HG03520 (cell line): ENCODE measurements at regions not wholly inside any gene's neighbourhood (a gene's known extent, or its start where the extent isn't known, plus 50 kb on each side); places are given as distances from the start of the nearest gene placed in this dataset.
"Not testable (repeated sequence)": the region's sequence is repeated elsewhere in the genome, so short reads cannot be mapped to it uniquely, and the experiment has no call there.

Experiments
- ATAC-seq: cut with Tn5 transposase; IDR thresholded peaks from one replicate; pipeline ENCODE4 v1.9.1; 2021; ENCODE audit warnings: mild to moderate bottlenecking, moderate library complexity; ENCODE audit not compliant: unreplicated experiment

- ATAC-seq: no peak
These were observed 561.4 kb downstream of the ADCYAP1 start for GRCh38 chr18:1466035-1466434.

GRCh38 chr18:1467461-1467964 is 562.8 kb downstream of the ADCYAP1 start:
- ATAC-seq: no peak

GRCh38 chr18:1468550-1468949 is 563.9 kb downstream of the ADCYAP1 start:
- no peak for ATAC-seq

- ATAC-seq: no peak
These were observed 571.2 kb downstream of the ADCYAP1 start for GRCh38 chr18:1475867-1476266.

GRCh38 chr18:1480309-1480708 is 575.6 kb downstream of the ADCYAP1 start:
- no peak for ATAC-seq

- no peak for ATAC-seq
These were observed 576.9 kb downstream of the ADCYAP1 start for GRCh38 chr18:1481577-1481976.

- ATAC-seq: no peak
These were observed 578.7 kb downstream of the ADCYAP1 start for GRCh38 chr18:1483385-1483784.

- ATAC-seq: no peak
These were observed 582.8 kb downstream of the ADCYAP1 start for GRCh38 chr18:1487457-1487856.

GRCh38 chr18:1488394-1488793 is 583.7 kb downstream of the ADCYAP1 start:
- ATAC-seq: no peak

GRCh38 chr18:1488957-1489356 is 584.3 kb downstream of the ADCYAP1 start:
- no peak for ATAC-seq

- no peak for ATAC-seq
These were observed 590.7 kb downstream of the ADCYAP1 start for GRCh38 chr18:1495387-1495786.

- no peak for ATAC-seq
These were observed 591.4 kb downstream of the ADCYAP1 start for GRCh38 chr18:1496096-1496495.

- ATAC-seq: no peak
These were observed 593.5 kb downstream of the ADCYAP1 start for GRCh38 chr18:1498216-1498615.

GRCh38 chr18:1499265-1499664 is 594.6 kb downstream of the ADCYAP1 start:
- no peak for ATAC-seq

- no peak for ATAC-seq
These were observed 599.2 kb downstream of the ADCYAP1 start for GRCh38 chr18:1503847-1504246.

GRCh38 chr18:1505856-1506255 is 601.2 kb downstream of the ADCYAP1 start:
- ATAC-seq: no peak

GRCh38 chr18:1510542-1511179 is 606.0 kb downstream of the ADCYAP1 start:
- no peak for ATAC-seq

- ATAC-seq: no peak
These were observed 607.1 kb downstream of the ADCYAP1 start for GRCh38 chr18:1511619-1512311.

GRCh38 chr18:1513519-1513918 is 608.8 kb downstream of the ADCYAP1 start:
- no peak for ATAC-seq

GRCh38 chr18:1521588-1522248 is 617.0 kb downstream of the ADCYAP1 start:
- not testable (repeated sequence) for ATAC-seq

- ATAC-seq: no peak
These were observed 617.6 kb downstream of the ADCYAP1 start for GRCh38 chr18:1522249-1522615.

GRCh38 chr18:1526991-1527390 is 622.3 kb downstream of the ADCYAP1 start:
- no peak for ATAC-seq
